Heart left ventricle (tissue), 16 donors: ENCODE measurements at regions not wholly inside any gene's neighbourhood (a gene's known extent, or its start where the extent isn't known, plus 50 kb on each side); places are given as distances from the start of the nearest gene placed in this dataset.

Experiments
- ATAC-seq, 4 donors: fragments of 200-7000 bp; cut with Tn5 transposase; one replicate each; pipeline ENCODE4 v1.9.1; 2020 to 2022; ENCODE audit warnings: moderate library complexity in 4 of 4, mild to moderate bottlenecking in 3 of 4, moderate number of reproducible peaks in 1 of 4
- DNase-seq, 5 donors: peaks; one replicate each; pipeline ENCODE4 v3.0.0-alpha.2; 2020
- H3K27ac ChIP-seq, 12 donors: fragments of 200-600 bp; sonication (generic) in 4 of 12; one replicate each; pipeline versions ENCODE4 v1.5.0 to v1.8.0; 2016 to 2022; ENCODE audit warnings: mild to moderate bottlenecking in 2 of 12
- H3K27me3 ChIP-seq, 9 donors: fragments of 200-600 bp; sonication (generic) in 2 of 9; one replicate each; pipeline versions ENCODE4 v1.5.1 to v1.8.0; 2016 to 2022; ENCODE audit warnings: mild to moderate bottlenecking in 3 of 9
- H3K36me3 ChIP-seq, 9 donors: fragments of 200-600 bp; sonication (generic) in 2 of 9; one replicate each; pipeline versions ENCODE4 v1.5.0 to v1.8.0; 2018 to 2022; ENCODE audit warnings: mild to moderate bottlenecking in 2 of 9
- H3K4me1 ChIP-seq, 12 donors: fragments of 200-600 bp; sonication (generic) in 4 of 12; one replicate each; pipeline versions ENCODE4 v1.5.0 to v1.8.0; 2016 to 2022; ENCODE audit warnings: mild to moderate bottlenecking in 3 of 12
- H3K4me3 ChIP-seq, 12 donors: fragments of 200-600 bp; sonication (generic) in 4 of 12; one replicate each; pipeline versions ENCODE4 v1.5.0 to v1.8.0; 2017 to 2022; ENCODE audit warnings: mild to moderate bottlenecking in 9 of 12, moderate library complexity in 4 of 12
- H3K9me3 ChIP-seq, 12 donors: fragments of 200-600 bp; sonication (generic) in 4 of 12; one replicate each; pipeline versions ENCODE4 v1.5.0 to v1.8.0; 2016 to 2022; ENCODE audit warnings: mild to moderate bottlenecking in 1 of 12
- POLR2A ChIP-seq, 2 donors: fragments of 450-650 bp; IDR thresholded peaks; one replicate each; pipeline ENCODE4 v1.6.1; 2017; ENCODE audit warnings: antibody characterized with exemption in 2 of 2, mild to moderate bottlenecking in 2 of 2, moderate library complexity in 2 of 2
- WGBS, 4 donors: extraction: QIAGEN DNeasy Blood & Tissue Kit in 2 of 4; methylation state at CpG; one replicate each; pipeline versions ENCODE4 v1.1.5 to v1.1.7; 2013 to 2018; 5-methylcytosine and 5-hydroxymethylcytosine counted together
- intact Hi-C, 10 donors: fragments of 100-400 bp; cut with DNase I; formaldehyde crosslinking; loops; one replicate each; pipeline versions ENCODE4 v1.11.1 to v1.14.2; 2022
- TF ChIP-seq, protein P1 (sequence below), 12 donors: fragments of 200-600 bp; sonication (generic) in 4 of 12; IDR thresholded peaks; one replicate each; pipeline versions ENCODE4 v1.5.0 to v1.8.0; 2018 to 2022; ENCODE audit warnings: antibody characterized with exemption in 12 of 12, mild to moderate bottlenecking in 5 of 12
- donor health status: ischemic (EF 13 %, LVEDD 7.1; RV severe dilation, severe dysfunction).
- donor health status: healthy with polysubstance abuse.
- donor health status: DM: no; HTN: yes; CAD: no.
- donor health status: DM: no; HTN: no; CAD: no.
- donor health status: ischemic (EF 25% LVEDD 6.9; RV normal size, moderate dysfunction).
- donor health status: ischemic (EF 25% LVEDD 5.7; RV mildly dilated, moderate dysfunction).
- donor health status: healthy.
- donor health status: DM: yes; HTN: yes; CAD: no.
- donor health status: ischemic (EF 35%, LVEDD 5.7; RV mildly dilated, moderate dysfunction).
- donor health status: nonischemic (EF 11% LVEDD 7.7; RV severe dilation, severe dysfunction).
- donor health status: DM: yes; HTN: yes; CAD: no.
- donor health status: PGD.
- donor health status: ischemic (EF 29% LVEDD 5.4; RV normal size, mild dysfunction).
- donor health status: nonischemic (EF 23%, LVEDD 6.1; RV moderate dilation, normal function).

DNA sequence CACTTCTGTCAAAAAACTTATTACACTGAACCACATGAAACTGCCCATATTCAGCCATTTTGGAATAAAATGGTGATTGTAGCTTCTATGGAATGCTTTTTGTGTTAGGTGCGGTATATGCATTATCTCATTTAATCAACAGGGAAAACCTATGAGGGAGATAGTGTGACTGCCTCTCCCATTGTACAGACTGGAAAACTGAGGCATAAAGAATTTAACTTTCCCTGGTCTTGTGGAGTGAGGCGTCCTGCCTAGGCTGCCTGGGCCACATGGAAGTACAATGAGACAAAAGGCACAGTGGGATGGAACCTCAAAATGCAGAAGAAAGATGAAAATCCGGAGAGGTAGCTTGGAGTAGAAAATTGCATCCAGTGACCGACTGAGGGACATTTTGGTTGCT is 80.2 kb downstream of the RPLP1 start:
- ATAC-seq (no peak), DNase-seq (no peak)
- H3K4me3 ChIP-seq, result no peak overlapping the region
- no peaks in the 10 kb centered on the region for H3K9me3 ChIP-seq
- 90 to 95% (median 92%) methylated on average over 4 of the region's 4 CpGs for WGBS, 4 donors
- peaks cover 0 to 15% (median 0%) of the 10 kb centered on the region in 12 donors for H3K4me1 ChIP-seq
- intact Hi-C loops, result no loop called here
- no peaks in the 10 kb centered on the region for H3K36me3 ChIP-seq
- no peak for TF ChIP-seq POLR2A (IDR thresholded peaks at IDR 0.05)
- TF ChIP-seq, protein P1, sequence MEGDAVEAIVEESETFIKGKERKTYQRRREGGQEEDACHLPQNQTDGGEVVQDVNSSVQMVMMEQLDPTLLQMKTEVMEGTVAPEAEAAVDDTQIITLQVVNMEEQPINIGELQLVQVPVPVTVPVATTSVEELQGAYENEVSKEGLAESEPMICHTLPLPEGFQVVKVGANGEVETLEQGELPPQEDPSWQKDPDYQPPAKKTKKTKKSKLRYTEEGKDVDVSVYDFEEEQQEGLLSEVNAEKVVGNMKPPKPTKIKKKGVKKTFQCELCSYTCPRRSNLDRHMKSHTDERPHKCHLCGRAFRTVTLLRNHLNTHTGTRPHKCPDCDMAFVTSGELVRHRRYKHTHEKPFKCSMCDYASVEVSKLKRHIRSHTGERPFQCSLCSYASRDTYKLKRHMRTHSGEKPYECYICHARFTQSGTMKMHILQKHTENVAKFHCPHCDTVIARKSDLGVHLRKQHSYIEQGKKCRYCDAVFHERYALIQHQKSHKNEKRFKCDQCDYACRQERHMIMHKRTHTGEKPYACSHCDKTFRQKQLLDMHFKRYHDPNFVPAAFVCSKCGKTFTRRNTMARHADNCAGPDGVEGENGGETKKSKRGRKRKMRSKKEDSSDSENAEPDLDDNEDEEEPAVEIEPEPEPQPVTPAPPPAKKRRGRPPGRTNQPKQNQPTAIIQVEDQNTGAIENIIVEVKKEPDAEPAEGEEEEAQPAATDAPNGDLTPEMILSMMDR (IDR thresholded peaks at IDR 0.05), result no peak
- peaks cover 0 to 6% (median 0%) of the 10 kb centered on the region in 9 donors for H3K27me3 ChIP-seq
- H3K27ac ChIP-seq, result no peak overlapping the region

DNA sequence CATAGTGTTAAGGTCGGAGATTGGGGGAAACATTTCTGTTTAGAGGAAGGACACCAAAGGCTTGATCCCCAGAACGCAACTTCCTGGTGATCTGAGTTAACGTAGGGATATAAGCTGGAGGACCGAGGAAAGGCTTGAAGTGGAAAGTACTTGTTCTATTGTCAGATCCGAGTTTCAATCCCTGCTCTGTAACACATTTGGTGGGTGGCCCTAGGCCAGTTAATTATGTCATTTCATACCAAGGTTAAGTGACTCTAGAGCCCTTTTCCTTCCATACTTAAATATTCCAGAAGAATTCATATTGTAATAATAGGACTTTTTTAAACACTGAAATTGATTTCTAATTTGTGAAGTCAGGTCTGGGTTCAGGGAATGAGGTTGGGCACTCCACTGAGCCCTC is 80.9 kb downstream of the RPLP1 start:
- Histone ChIP-seq H3K27ac (no peak overlapping the region), H3K4me1 (peaks cover 0 to 15% (median 0%) of the 10 kb centered on the region in 12 donors), H3K9me3 (no peaks in the 10 kb centered on the region), H3K27me3 (peaks cover 0 to 6% (median 0%) of the 10 kb centered on the region in 9 donors), H3K4me3 (no peak overlapping the region), H3K36me3 (no peaks in the 10 kb centered on the region)
- no peak for DNase-seq
- intact Hi-C loops, result no loop called here
- 30 to 42% (median 34%) methylated on average over 5 of the region's 5 CpGs for WGBS, 4 donors
- ATAC-seq, result peak in 2 of 4 donors; percentile 24 to 47
- TF ChIP-seq, protein P1 (IDR thresholded peaks at IDR 0.05), result no peak
- TF ChIP-seq POLR2A (IDR thresholded peaks at IDR 0.05), result no peak

GRCh38 chr15:69535101-69535638 is 82.6 kb downstream of the RPLP1 start:
- ATAC-seq, result no peak
- intact Hi-C loops, result no loop called here
- no peak for DNase-seq
- peaks cover 0 to 15% (median 0%) of the 10 kb centered on the region in 12 donors for H3K4me1 ChIP-seq
- peaks cover 0 to 6% (median 0%) of the 10 kb centered on the region in 9 donors for H3K27me3 ChIP-seq
- H3K4me3 ChIP-seq, result no peak overlapping the region
- H3K36me3 ChIP-seq, result no peaks in the 10 kb centered on the region
- WGBS, 4 donors, result 87 to 96% (median 89%) methylated on average over 4 of the region's 4 CpGs
- H3K9me3 ChIP-seq, result no peaks in the 10 kb centered on the region
- TF ChIP-seq, protein P1 (IDR thresholded peaks at IDR 0.05), result no peak
- no peak for TF ChIP-seq POLR2A (IDR thresholded peaks at IDR 0.05)
- H3K27ac ChIP-seq, result no peak overlapping the region

- Histone ChIP-seq H3K27ac (no peak overlapping the region), H3K4me3 (no peak overlapping the region), H3K4me1 (peaks cover 0 to 15% (median 0%) of the 10 kb centered on the region in 12 donors), H3K9me3 (no peaks in the 10 kb centered on the region), H3K27me3 (peaks cover 0 to 3% (median 0%) of the 10 kb centered on the region in 9 donors), H3K36me3 (no peaks in the 10 kb centered on the region)
- WGBS, 4 donors, result 82 to 89% (median 85%) methylated on average over 6 of the region's 6 CpGs
- intact Hi-C loops, result no loop called here
- ATAC-seq (no peak), DNase-seq (no peak)
- TF ChIP-seq, protein P1 (IDR thresholded peaks at IDR 0.05), result no peak
Observed at GRCh38 chr15:69535998-69536397, 83.4 kb downstream of the RPLP1 start.
